Right renal pelvis (tissue), 4 donors: ENCODE measurements at regions not wholly inside any gene's neighbourhood (a gene's known extent, or its start where the extent isn't known, plus 50 kb on each side); places are given as distances from the start of the nearest gene placed in this dataset.
"Not testable (repeated sequence)": the region's sequence is repeated elsewhere in the genome, so short reads cannot be mapped to it uniquely, and the experiment has no call there.

Experiments used
- DNase-seq, 4 donors: peaks; one replicate each; pipeline ENCODE4 v3.0.0-alpha.2; 2013; ENCODE audit warnings: low read depth in 4 of 4, low spot score in 3 of 4, missing footprints in 1 of 4

DNA sequence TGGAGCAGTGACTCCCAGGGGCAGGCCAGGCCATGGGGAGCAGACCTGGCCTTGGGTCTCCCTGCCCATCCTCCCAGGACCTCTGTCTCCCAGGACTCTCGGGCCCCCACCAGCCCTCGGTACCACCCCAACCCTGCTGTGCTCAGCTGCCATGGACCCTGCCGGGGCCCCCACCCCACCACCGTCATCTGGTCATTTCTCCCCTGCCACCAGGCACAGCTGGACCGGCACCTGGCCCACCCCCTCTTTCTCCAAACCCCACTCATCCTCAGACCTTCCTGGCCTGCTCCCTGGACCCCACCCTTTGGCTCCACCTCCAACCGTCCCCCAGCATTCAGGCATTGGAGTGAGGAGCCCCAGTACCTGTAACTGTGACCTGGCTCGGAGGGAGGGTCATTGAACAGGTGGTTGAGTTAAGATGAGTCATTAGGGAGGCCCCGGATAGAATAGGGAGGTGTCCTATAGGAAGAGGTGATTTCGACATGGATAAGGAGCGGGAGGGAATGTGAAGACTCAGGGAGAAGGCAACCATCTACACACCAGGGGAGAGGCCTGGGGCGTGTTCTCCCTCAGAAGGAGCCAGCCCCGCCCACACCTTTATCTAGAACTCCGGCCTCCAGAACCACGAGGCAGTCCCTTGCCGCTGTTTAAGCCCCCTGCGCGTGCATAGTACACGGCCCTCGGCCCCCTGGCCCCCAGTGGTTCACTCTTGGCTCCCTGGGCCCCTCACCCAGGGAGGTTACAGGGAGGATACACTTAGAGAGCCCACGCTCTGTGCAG is 1395.9 kb downstream of the BRD1 start:
- DNase-seq: no peak

GRCh38 chr22:48431014-48431413 is 1396.7 kb downstream of the BRD1 start:
- no peak for DNase-seq

DNA sequence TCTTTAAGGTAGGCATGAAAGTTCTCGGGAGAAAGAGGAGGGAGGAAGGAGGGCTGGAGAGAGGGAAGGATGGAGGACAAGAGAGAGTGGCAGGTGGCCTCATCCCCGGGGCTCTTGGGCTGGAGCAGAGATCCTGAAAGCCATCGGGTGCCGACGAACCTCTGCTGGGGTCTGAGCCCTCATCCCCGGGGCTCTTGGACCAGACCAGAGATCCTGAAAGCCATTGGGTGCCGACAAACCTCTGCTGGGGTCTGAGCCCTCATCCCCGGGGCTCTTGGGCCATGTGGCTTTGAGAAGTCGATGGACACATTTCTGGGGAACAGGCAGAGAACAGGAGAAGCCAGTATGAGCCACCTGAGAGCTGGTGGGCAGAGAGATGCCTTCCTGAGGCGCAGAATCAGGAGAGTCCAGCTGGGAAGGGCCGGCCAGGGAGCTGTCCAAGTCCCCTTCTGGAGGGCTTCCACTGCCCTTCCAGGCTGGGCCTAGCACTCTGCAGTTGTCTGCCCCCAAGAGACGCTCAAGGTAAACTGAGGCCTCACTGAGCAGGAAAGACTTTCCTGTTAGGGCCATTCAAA is 1398.1 kb downstream of the BRD1 start:
- no peak for DNase-seq

GRCh38 chr22:48428631-48429371 is 1398.9 kb downstream of the BRD1 start:
- no peak for DNase-seq

GRCh38 chr22:48427731-48428211 is 1399.9 kb downstream of the BRD1 start:
- DNase-seq: no peak

- no peak for DNase-seq
Measured at GRCh38 chr22:48426466-48427380, 1401.0 kb downstream of the BRD1 start.

DNA sequence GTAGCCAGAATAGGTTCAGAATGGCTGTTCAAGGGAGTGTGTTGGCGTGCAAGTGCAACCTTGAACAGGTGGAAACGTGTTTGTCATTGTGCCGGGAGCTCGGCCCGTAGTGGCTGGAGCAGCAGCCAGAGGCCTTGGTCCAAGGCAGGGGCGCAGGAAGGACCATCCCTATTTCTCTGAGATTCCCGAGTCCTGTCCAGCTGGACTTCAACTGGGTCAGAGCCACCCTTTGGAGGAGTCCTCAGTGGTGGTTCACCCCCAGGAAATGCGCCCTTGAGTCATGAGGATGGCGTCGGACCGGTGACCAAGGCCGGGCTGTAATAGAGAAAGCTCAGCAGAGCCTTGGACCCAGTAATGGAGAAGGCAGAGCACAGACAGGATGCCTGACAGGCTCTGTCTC is 1402.0 kb downstream of the BRD1 start:
- DNase-seq: no peak

GRCh38 chr22:48425091-48425506 is 1402.6 kb downstream of the BRD1 start:
- no peak for DNase-seq

GRCh38 chr22:48424661-48425060 is 1403.0 kb downstream of the BRD1 start:
- DNase-seq: no peak

DNA sequence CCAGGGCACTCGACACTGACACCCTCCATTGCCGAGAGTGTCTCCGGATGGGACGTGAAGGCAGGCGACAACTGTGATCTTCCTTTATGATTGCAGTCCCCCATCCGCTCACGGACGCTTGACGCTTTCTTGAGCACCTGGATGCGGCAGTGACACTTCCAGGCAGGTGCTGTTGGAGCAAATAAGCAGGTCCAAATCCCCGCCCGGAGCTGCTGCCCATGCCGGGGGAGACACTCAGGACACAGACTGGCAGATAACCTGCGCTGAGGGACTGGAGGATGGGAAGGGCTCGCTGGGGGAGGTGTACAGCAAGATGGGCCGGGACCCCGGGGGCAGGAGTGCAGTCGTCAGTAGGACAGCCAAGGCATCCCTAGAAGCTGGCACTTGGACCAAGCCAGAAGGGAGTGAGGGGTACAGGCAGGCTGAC is 1403.5 kb downstream of the BRD1 start:
- DNase-seq: no peak

- no peak for DNase-seq
Measured at GRCh38 chr22:48423481-48423911, 1404.2 kb downstream of the BRD1 start.

DNA sequence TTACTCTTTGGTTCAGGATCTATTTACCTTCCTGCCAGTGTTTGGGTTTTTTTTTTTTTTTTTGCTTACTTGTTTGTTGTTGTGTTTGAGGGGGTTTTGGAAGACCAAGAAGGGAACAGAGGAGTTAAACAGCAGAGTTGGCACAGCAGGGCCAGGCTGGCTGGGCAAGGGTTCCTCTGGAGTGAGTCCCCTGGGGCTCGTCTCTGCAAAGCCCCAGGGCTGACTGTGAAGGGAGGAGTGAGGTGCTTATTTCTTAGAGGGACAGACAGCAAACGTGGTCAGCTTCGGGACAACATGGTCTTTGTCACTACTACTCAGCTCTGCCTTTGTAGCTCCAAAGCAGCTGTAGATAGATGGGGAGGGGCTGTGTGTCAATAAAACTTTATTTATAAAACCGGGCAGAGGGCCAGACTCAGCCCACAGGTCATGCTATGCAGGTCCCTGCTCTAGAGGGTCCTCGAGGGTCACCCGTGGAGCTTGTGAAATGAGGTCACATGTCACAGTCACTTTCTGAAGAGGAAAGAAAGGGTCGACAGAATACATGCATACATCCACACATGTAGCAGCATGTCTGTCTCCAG is 1404.7 kb downstream of the BRD1 start:
- DNase-seq: no peak

GRCh38 chr22:48418831-48419230 is 1408.8 kb downstream of the BRD1 start:
- DNase-seq: no peak

- no peak for DNase-seq
Measured at GRCh38 chr22:48417225-48418070, 1410.2 kb downstream of the BRD1 start.

- DNase-seq: no peak
Measured at GRCh38 chr22:48416396-48417224, 1411.1 kb downstream of the BRD1 start.

GRCh38 chr22:48415520-48415919 is 1412.2 kb downstream of the BRD1 start:
- DNase-seq: no peak

GRCh38 chr22:48414651-48415050 is 1413.0 kb downstream of the BRD1 start:
- DNase-seq: no peak

GRCh38 chr22:48412931-48413330 is 1414.7 kb downstream of the BRD1 start:
- DNase-seq: not testable (repeated sequence)
